Ishikawa (cell line): ENCODE measurements at regions not wholly inside any gene's neighbourhood (a gene's known extent, or its start where the extent isn't known, plus 50 kb on each side); places are given as distances from the start of the nearest gene placed in this dataset.

ENCODE experiments used
- CEBPB ChIP-seq: IDR thresholded peaks from 2 replicates; pipeline ENCODE4 v1.6.1; 2012
- CREB1 ChIP-seq: IDR thresholded peaks from 2 replicates; pipeline ENCODE4 v1.6.1; 2012; ENCODE audit warnings: low read depth
- EGR1 ChIP-seq: IDR thresholded peaks from 2 replicates; pipeline ENCODE4 v1.6.1; 2012
- EP300 ChIP-seq: IDR thresholded peaks from 2 replicates; pipeline ENCODE4 v1.6.1; 2012; ENCODE audit warnings: borderline replicate concordance
- FOXM1 ChIP-seq: IDR thresholded peaks from 2 replicates; pipeline ENCODE4 v1.6.1; 2012; ENCODE audit warnings: low read depth, borderline replicate concordance
- NFIC ChIP-seq: IDR thresholded peaks from 2 replicates; pipeline ENCODE4 v1.6.1; 2012
- RAD21 ChIP-seq: IDR thresholded peaks from 2 replicates; pipeline ENCODE4 v1.6.1; 2012; ENCODE audit warnings: low read depth
- TAF1 ChIP-seq: IDR thresholded peaks from 2 replicates; pipeline ENCODE4 v1.6.1; 2012; ENCODE audit warnings: low read depth, mild to moderate bottlenecking
- TCF12 ChIP-seq: IDR thresholded peaks from 2 replicates; pipeline ENCODE4 v1.6.1; 2012; ENCODE audit warnings: low read depth
- TEAD4 ChIP-seq: IDR thresholded peaks from 2 replicates; pipeline ENCODE4 v1.6.1; 2012
- USF1 ChIP-seq: IDR thresholded peaks from 2 replicates; pipeline ENCODE4 v1.6.1; 2012
- YY1 ChIP-seq: IDR thresholded peaks from 2 replicates; pipeline ENCODE4 v1.6.1; 2012; ENCODE audit warnings: low read depth
- ZBTB7A ChIP-seq: IDR thresholded peaks from 2 replicates; pipeline ENCODE4 v1.6.1; 2012; ENCODE audit warnings: low read depth
- TF ChIP-seq, protein P1 (sequence below): IDR thresholded peaks from 2 replicates; pipeline ENCODE4 v1.6.1; 2012
- TF ChIP-seq, protein P2 (sequence below): IDR thresholded peaks from 2 replicates; pipeline ENCODE4 v1.6.1; 2012; ENCODE audit warnings: low read depth, mild to moderate bottlenecking

GRCh38 chr10:7473474-7473873 lies 62.6 kb upstream of the SFMBT2 start:
- no peak for TF ChIP-seq TCF12
- TF ChIP-seq CREB1: no peak
- no peak for TF ChIP-seq YY1
- TF ChIP-seq CEBPB: no peak
- no peak for TF ChIP-seq USF1
- no peak for TF ChIP-seq EGR1
- no peak for TF ChIP-seq FOXM1
- TF ChIP-seq, protein P1, sequence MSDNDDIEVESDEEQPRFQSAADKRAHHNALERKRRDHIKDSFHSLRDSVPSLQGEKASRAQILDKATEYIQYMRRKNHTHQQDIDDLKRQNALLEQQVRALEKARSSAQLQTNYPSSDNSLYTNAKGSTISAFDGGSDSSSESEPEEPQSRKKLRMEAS: no peak

DNA sequence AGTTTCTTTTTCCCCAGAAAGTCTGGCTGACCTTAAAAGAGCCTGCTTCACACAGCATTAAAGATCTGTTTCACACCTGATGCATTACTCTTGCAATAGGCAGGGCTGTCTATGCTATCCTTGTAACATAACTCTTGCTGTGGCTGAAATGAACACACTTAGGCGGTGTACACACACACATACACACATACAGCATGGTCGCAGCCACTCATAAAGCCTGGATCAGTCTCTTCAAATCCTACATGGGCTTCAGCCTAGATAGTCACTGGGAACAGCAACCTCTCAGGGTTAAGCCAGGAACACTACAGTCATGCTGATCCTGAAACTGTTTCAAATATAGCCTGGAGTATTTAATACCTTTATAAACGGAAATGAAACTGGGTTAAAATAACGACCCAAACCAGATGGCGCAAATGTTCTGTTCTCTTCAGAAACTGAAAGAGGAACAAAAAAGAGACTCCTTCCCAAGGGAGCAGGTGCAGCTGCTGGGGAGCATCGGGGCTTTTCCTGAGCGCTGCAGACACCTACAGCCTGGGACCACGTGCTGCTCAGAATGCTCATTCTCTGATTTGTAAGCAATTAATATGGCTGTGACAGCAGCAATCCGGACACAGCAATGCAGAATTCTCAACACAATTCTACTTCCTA lies 61.0 kb upstream of the SFMBT2 start:
- no peak for TF ChIP-seq TAF1

DNA sequence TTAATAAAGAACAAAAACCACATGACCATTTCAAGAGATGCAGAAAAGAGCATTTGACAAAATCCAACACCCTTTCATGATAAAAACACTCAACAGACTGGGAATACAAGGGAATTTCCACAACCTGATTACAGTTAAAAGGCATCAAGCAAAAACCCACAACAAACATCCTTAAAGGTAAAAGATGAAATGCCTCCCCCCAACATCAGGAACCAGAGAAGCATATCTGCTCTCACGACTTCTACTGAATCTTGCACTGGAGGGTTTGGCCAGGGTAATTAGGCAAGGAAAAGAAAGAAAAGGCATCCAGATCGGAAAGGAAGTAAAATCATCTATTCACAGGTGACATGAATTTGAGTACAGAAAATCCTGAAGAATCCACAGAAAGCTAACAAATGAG lies 59.5 kb upstream of the SFMBT2 start:
- TF ChIP-seq NFIC (no peak), CEBPB (no peak), ZBTB7A (no peak), CREB1 (no peak), EP300 (no peak), YY1 (no peak)

GRCh38 chr10:7467031-7467667 lies 56.3 kb upstream of the SFMBT2 start:
- TF ChIP-seq NFIC (no peak), TEAD4 (no peak), USF1 (no peak), TAF1 (no peak), YY1 (no peak), CEBPB (no peak), FOXM1 (no peak), RAD21 (no peak), CREB1 (no peak)
- TF ChIP-seq, protein P1: no peak

GRCh38 chr10:7464691-7465090 lies 53.9 kb upstream of the SFMBT2 start:
- TF ChIP-seq, protein P2, sequence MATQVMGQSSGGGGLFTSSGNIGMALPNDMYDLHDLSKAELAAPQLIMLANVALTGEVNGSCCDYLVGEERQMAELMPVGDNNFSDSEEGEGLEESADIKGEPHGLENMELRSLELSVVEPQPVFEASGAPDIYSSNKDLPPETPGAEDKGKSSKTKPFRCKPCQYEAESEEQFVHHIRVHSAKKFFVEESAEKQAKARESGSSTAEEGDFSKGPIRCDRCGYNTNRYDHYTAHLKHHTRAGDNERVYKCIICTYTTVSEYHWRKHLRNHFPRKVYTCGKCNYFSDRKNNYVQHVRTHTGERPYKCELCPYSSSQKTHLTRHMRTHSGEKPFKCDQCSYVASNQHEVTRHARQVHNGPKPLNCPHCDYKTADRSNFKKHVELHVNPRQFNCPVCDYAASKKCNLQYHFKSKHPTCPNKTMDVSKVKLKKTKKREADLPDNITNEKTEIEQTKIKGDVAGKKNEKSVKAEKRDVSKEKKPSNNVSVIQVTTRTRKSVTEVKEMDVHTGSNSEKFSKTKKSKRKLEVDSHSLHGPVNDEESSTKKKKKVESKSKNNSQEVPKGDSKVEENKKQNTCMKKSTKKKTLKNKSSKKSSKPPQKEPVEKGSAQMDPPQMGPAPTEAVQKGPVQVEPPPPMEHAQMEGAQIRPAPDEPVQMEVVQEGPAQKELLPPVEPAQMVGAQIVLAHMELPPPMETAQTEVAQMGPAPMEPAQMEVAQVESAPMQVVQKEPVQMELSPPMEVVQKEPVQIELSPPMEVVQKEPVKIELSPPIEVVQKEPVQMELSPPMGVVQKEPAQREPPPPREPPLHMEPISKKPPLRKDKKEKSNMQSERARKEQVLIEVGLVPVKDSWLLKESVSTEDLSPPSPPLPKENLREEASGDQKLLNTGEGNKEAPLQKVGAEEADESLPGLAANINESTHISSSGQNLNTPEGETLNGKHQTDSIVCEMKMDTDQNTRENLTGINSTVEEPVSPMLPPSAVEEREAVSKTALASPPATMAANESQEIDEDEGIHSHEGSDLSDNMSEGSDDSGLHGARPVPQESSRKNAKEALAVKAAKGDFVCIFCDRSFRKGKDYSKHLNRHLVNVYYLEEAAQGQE: no peak
- no peak for TF ChIP-seq USF1
- TF ChIP-seq FOXM1: no peak
- TF ChIP-seq TCF12: no peak
- TF ChIP-seq CEBPB: no peak
- no peak for TF ChIP-seq CREB1
- TF ChIP-seq TEAD4: no peak
- no peak for TF ChIP-seq TAF1
- no peak for TF ChIP-seq NFIC
- no peak for TF ChIP-seq ZBTB7A
- TF ChIP-seq EP300: no peak
